Uterus (tissue), 2 donors: ENCODE measurements at regions not wholly inside any gene's neighbourhood (a gene's known extent, or its start where the extent isn't known, plus 50 kb on each side); places are given as distances from the start of the nearest gene placed in this dataset.

Source experiments
- CTCF ChIP-seq, 4 experiments: fragments of 200-600 bp in 2 of 4; fragments of 450-650 bp in 2 of 4; sonication (generic) in 2 of 4; IDR thresholded peaks; one replicate each; pipeline ENCODE4 v1.5.1; 2016 to 2019; ENCODE audit warnings: antibody characterized with exemption in 4 of 4, mild to moderate bottlenecking in 2 of 4, moderate library complexity in 1 of 4
- POLR2A ChIP-seq, 2 donors: fragments of 450-650 bp; IDR thresholded peaks; one replicate each; pipeline ENCODE4 v1.6.1; 2016; ENCODE audit warnings: antibody characterized with exemption in 2 of 2, mild to moderate bottlenecking in 1 of 2, moderate library complexity in 1 of 2

GRCh38 chr4:98716796-98717195 lies 58.4 kb upstream of the TSPAN5 start:
- TF ChIP-seq CTCF (IDR thresholded peaks at IDR 0.05) (no peak), POLR2A (IDR thresholded peaks at IDR 0.05) (no peak)
